ENCODE measurements at regions not wholly inside any gene's neighbourhood (a gene's known extent, or its start where the extent isn't known, plus 50 kb on each side); places are given as distances from the start of the nearest gene placed in this dataset.

DNA sequence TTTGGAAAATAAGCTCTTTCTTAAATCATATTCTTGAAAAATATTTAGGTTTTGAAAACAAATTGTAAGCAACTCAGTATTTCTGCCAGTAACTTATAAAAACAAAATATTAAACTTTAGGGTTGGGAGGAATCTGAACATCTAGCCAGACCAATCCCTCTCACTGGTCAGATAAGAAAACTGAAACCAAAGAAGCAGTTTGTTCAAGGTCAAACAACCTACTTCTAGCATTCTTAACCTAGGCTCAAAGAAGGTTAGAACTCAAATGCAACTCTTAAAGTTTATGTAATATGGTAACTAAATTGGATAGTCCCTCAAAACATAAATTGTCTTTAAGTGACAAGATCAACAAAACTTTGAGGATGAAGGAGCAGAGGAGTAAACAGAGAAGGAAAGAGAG is 374.9 kb upstream of the TNC start:
- TF ChIP-seq CTCF (IDR thresholded peaks at IDR 0.05) = no peak
- TF ChIP-seq ZFX (IDR thresholded peaks at IDR 0.05; ENCODE audit: borderline replicate concordance) = no peak
- H3K27ac ChIP-seq = peak overlapping the region; percentile 96

GRCh38 chr9:115494393-115494792 is 376.4 kb upstream of the TNC start:
- TF ChIP-seq CTCF (IDR thresholded peaks at IDR 0.05) = no peak
- no peak for TF ChIP-seq ZFX (IDR thresholded peaks at IDR 0.05; ENCODE audit: borderline replicate concordance)
- H3K27ac ChIP-seq = peak overlapping the region; percentile 96

DNA sequence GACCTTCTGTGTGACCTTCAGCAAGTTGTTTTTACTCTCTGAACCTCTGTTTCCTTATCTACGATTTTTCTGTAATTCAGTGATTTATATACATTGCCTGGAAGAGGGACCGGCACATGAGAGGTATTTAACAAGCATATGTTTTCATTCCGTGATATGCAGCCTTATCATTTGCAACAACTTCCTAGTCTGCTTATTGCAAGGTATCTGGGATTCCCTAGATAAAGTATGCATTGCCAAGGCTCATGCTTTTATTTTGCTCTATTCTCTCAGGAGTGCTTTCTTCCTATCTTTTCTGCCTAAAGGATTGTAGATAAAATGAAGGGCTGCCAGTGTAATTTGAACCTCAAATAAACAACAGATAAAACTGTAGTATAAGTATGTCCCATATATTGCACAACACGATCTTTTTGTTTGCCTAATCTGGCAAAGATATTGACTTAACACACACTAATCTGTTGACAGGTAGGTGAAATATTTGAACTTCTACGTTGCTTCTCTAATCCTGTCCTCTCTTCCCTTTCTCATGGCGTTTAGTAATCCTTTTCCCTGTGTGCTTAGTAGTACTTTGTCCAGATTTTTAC is 377.2 kb upstream of the TNC start:
- TF ChIP-seq CTCF (IDR thresholded peaks at IDR 0.05) (no peak), ZFX (IDR thresholded peaks at IDR 0.05; ENCODE audit: borderline replicate concordance) (no peak)
- H3K27ac ChIP-seq = peak overlapping the region; percentile 96

GRCh38 chr9:115495836-115496235 is 377.9 kb upstream of the TNC start:
- peak overlapping the region; percentile 96 for H3K27ac ChIP-seq
- no peak for TF ChIP-seq CTCF (IDR thresholded peaks at IDR 0.05)
- TF ChIP-seq ZFX (IDR thresholded peaks at IDR 0.05; ENCODE audit: borderline replicate concordance) = no peak

DNA sequence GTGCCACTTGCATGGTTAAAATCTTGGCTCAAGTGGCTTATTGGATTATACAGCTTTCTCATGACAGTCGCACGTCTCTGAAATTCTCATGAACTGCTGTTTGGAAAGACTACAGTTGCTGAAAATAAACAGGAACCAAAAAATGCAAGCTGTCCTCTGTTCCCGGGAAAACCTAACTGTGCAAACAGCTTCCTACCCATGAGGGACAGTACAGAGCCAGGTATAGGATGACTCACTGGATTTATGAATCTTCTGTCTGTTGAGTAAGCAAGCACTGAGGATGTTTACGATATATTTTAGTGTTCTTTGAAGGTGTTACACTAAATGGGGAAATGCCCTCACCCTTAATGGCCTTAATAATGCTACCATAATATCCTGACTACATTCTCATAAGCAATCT is 380.3 kb upstream of the TNC start:
- peak overlapping the region; percentile 96 for H3K27ac ChIP-seq
- TF ChIP-seq ZFX (IDR thresholded peaks at IDR 0.05; ENCODE audit: borderline replicate concordance) (no peak), CTCF (IDR thresholded peaks at IDR 0.05) (no peak)

GRCh38 chr9:115507148-115507547 is 389.2 kb upstream of the TNC start:
- H3K27ac ChIP-seq = no peak overlapping the region

DNA sequence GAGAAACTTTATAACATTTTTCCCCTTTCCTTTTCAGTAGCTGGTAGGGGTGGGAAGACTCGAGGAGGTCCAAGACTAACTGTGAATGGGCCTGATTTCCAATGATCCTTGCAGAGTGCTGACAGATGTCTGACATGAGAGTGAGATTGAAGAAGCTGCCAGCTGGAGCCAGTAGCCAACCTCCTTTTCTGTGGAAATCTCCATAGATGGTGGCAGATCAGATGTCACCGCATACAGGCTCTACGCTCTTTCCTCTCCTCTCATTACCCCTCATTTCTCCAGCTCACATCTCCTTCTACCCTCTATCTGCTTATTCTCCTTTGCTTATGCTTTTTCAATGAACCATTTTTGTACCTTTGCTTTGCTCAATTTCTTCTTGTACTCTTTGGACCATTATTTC is 395.2 kb upstream of the TNC start:
- no peak overlapping the region for H3K27ac ChIP-seq
- no peak for TF ChIP-seq CTCF (IDR thresholded peaks at IDR 0.05)
- no peak for TF ChIP-seq ZFX (IDR thresholded peaks at IDR 0.05; ENCODE audit: borderline replicate concordance)

More at GRCh38 chr9:115507148-115507547, 389.2 kb upstream of the TNC start:
- no peak for TF ChIP-seq CTCF (IDR thresholded peaks at IDR 0.05)
- TF ChIP-seq ZFX (IDR thresholded peaks at IDR 0.05; ENCODE audit: borderline replicate concordance) = no peak

Measured in 22Rv1 (cell line).